ENCODE measurements at regions not wholly inside any gene's neighbourhood (a gene's known extent, or its start where the extent isn't known, plus 50 kb on each side); places are given as distances from the start of the nearest gene placed in this dataset.

GRCh38 chr5:2920312-2920711 lies 168.8 kb upstream of the IRX2 start:
- peaks cover 47% of the 10 kb centered on the region for H3K9me3 Mint-ChIP-seq
- no peak for DNase-seq
- no peak overlapping the region for H3K27ac Mint-ChIP-seq
- no peaks in the 10 kb centered on the region for H3K27me3 Mint-ChIP-seq (ENCODE audit: insufficient read depth)
- H3K4me1 Mint-ChIP-seq (ENCODE audit: low read depth): no peaks in the 10 kb centered on the region
- no peak for TF ChIP-seq CTCF (IDR thresholded peaks at IDR 0.05)
- no peak overlapping the region for H3K4me3 Mint-ChIP-seq
- H3K36me3 Mint-ChIP-seq (ENCODE audit: low read depth): no peaks in the 10 kb centered on the region; the same call in 1 of the 2 replicates

- Mint-ChIP-seq H3K36me3 (ENCODE audit: low read depth) (peaks cover 5% of the 10 kb centered on the region; the same call in 1 of the 2 replicates), H3K4me3 (no peak overlapping the region), H3K4me1 (ENCODE audit: low read depth) (no peaks in the 10 kb centered on the region), H3K27ac (no peak overlapping the region), H3K9me3 (peaks cover 55% of the 10 kb centered on the region), H3K27me3 (ENCODE audit: insufficient read depth) (no peaks in the 10 kb centered on the region; the same call in 1 of the 2 replicates)
- DNase-seq: no peak
- TF ChIP-seq CTCF (IDR thresholded peaks at IDR 0.05): no peak
These were observed 168.0 kb upstream of the IRX2 start for GRCh38 chr5:2919310-2920018.

- Mint-ChIP-seq H3K4me3 (no peak overlapping the region), H3K9me3 (peaks cover 62% of the 10 kb centered on the region), H3K4me1 (ENCODE audit: low read depth) (no peaks in the 10 kb centered on the region), H3K36me3 (ENCODE audit: low read depth) (peaks cover 9% of the 10 kb centered on the region), H3K27ac (no peak overlapping the region), H3K27me3 (ENCODE audit: insufficient read depth) (no peaks in the 10 kb centered on the region; the same call in 1 of the 2 replicates)
- DNase-seq: no peak
- TF ChIP-seq CTCF (IDR thresholded peaks at IDR 0.05): no peak
These were observed 166.0 kb upstream of the IRX2 start for GRCh38 chr5:2917524-2917923.

GRCh38 chr5:2917093-2917492 lies 165.6 kb upstream of the IRX2 start:
- Mint-ChIP-seq H3K9me3 (peaks cover 66% of the 10 kb centered on the region), H3K36me3 (ENCODE audit: low read depth) (peaks cover 9% of the 10 kb centered on the region), H3K4me1 (ENCODE audit: low read depth) (no peaks in the 10 kb centered on the region), H3K27me3 (ENCODE audit: insufficient read depth) (no peaks in the 10 kb centered on the region; the same call in 1 of the 2 replicates), H3K27ac (no peak overlapping the region), H3K4me3 (no peak overlapping the region)
- DNase-seq: no peak
- no peak for TF ChIP-seq CTCF (IDR thresholded peaks at IDR 0.05)

GRCh38 chr5:2916076-2916682 lies 164.7 kb upstream of the IRX2 start:
- Mint-ChIP-seq H3K36me3 (ENCODE audit: low read depth) (peaks cover 9% of the 10 kb centered on the region), H3K4me1 (ENCODE audit: low read depth) (no peaks in the 10 kb centered on the region), H3K27me3 (ENCODE audit: insufficient read depth) (no peaks in the 10 kb centered on the region; the same call in 1 of the 2 replicates), H3K9me3 (peaks cover 63% of the 10 kb centered on the region), H3K4me3 (no peak overlapping the region), H3K27ac (no peak overlapping the region)
- no peak for DNase-seq
- TF ChIP-seq CTCF (IDR thresholded peaks at IDR 0.05): no peak

Measured in HFFc6 (cell line).